Activated CD4-positive, alpha-beta T cell treated with anti-CD3 and anti-CD28 coated beads for 24 hours (primary cell): ENCODE measurements at regions not wholly inside any gene's neighbourhood (a gene's known extent, or its start where the extent isn't known, plus 50 kb on each side); places are given as distances from the start of the nearest gene placed in this dataset.
"Not testable (repeated sequence)": the region's sequence is repeated elsewhere in the genome, so short reads cannot be mapped to it uniquely, and the experiment has no call there.

ENCODE experiments used
- DNase-seq, 2 donors: peaks; one replicate each; pipeline ENCODE4 v3.0.0-alpha.2; 2020; ENCODE audit warnings: low read depth in 2 of 2

DNA sequence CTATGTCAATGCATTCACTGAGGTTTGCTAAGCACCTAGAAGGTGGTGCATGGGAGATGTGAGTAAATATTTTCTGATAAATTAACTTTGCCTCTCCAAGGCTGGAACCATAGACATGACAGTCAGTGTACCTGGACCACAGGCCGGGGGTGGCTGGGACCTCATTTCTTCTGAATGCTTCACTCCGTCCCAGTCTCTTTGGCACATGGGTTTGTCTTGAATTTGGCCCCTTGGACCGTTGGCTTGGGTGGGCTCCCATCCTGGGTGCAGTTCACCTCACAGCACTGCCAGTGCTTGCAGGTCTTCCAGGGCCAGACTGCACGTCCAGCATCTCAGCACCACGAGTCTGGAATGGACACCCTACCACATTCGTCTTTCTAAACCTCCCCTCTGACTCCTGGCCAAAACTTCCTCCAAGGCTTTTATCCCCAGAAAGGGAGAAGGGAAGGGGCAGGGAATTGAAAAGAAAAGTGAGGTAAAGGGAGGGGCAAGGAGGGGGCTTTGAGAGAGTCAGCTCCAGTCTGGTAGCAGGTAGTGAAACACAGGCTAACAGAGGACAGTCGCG, 267.8 kb downstream of the MED10 start:
- DNase-seq, result no peak

DNA sequence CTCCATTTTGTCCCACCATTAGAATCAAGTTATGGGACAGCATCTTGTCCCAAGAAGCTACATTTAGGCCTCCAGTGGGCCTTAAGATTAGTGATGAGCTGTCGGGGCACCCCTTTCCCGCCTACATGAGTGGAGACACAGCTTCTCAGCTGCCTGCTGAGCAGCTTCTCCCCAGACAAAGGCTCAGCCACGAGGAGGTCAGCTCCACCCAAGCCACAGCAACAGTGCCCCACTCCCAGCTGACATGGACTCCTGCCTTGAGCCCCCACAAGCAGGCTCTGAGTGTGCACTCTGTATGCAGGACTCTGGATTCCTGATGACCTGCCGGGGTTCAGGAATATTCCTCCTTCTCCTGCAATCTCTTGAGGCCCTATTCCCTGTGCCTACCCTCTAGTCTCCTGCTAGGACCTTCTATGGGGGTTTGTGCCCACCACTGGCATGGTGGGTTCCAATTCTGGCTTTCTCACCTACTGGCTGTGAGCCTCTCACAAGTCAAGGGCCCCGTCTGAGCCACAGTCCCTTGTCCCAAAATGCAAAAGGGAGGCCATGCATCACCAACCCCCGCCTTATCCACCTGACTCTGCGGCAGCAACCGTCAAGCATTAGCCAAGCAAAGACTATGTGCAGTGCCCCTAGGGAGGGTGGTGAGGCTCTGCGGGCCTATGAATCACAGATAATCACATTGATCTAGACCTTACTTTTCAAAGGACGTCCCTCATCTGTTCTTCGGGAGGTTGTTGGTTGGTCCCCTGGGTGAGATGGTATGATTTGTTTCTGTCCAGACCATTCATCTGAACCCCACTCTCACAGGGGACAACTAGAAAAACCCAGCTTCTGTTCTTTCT, 269.1 kb downstream of the MED10 start:
- DNase-seq, result no peak

DNA sequence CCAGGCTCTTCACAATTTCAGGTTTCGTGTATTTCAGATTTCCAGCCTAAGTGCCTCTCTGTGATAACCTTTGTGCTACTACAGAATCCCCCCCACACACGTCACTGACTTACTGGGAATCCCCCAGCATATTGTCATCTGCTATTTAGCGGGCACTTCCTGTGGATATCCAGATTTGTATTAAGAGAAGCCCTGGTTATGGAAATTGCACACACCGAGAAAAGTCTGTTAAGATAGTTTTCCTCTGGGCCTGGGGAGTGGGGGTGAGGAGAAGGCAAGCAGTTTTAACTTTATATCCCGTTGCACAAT, 269.9 kb downstream of the MED10 start:
- DNase-seq, result no peak

DNA sequence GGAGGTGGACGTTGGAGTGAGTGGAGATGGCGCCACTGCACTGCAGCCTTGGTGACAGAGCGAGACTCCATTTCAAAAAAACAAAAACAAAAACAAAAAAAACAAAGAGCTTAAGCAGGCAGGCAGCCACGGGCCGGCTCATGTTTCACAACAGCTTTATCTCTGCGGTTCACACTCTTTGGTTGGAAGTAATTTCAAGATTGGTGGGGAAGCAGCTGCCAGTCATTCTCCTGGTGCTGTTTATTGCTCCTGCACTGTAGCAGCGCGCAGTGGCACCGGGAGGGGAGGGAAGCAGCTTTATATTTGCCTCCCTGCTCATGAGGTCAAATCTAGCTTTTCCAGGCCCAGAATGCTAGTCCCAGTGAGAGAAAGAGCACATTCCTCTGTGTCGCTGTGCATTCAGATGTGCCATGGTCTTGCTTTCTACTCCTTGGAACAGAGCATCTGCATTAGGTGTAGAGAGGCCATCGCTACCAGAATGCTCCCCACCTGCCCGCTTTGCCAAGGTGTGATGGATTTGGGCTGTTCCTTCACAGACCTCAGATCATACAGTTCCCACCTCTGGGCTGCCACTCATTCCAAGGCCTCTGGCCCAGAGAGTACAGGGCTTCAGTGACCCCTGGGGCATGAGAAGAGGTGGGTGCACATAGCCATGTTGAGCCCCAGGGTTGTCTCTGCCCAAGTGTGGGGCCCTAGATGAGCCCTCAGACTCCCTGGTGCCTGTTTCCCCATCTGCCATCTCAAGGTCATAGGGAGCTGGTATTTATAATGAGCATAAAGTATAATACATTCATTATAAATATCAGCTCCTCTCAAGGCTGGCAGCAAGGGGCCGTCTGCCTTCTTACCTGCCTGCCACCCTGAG, 270.4 kb downstream of the MED10 start:
- DNase-seq, result no peak

DNA sequence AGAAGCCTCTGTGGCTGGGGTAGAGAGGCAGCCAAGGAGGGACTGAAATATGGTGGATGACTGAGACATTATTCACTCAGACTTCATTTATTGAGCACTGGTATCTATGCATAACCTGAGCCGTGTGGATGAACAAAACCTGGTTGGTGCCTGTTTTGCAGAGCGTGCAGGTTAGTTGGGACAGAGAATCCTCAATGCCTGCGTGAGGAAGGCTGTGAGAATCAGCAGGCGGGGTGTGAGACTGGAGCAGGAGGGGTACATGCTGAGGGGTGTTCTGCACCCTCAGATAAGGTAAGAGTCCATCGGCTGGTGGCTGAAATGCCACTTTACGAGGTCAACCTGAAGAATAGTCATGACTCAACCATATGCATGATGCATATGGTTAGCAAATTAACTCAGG, 271.6 kb downstream of the MED10 start:
- no peak for DNase-seq

DNA sequence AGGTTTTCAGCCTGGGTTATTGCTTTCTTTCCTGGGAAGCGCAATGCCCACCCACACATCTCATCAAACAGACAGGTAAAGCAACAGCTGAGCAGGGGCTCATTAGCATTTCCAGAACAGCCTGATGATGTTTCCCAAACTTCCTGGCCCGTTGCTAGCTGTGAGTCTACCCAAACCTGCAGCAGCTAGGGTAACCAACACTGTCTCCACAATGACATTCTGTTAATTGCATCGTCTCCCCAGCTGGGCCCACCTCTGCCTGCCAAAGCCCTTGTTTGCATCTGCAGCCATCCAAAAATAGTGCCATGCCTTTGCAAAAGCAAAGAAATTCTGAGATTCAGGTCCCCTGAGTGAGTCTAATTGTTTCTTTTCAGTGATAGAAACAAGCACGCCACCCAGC, 273.0 kb downstream of the MED10 start:
- no peak for DNase-seq

DNA sequence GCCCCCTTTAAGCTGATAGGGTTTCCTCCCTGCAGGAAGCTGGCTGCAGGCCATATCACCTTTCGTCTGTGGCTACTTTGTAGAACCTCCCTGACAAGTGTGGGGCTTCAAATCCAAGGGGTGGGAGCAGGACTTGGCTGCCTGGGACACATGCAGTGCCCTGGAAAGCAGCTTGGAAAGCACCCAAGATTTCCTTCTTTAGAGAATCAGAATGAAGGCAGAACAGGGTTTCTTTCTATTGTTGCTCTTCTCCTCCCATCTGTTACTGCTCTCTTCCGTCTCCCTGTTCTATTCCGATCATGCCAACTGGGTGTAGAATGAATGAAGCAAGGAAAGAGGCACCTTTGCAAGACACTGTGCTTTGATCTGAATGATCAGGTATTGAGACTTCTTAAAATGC, 282.2 kb downstream of the MED10 start:
- no peak for DNase-seq

DNA sequence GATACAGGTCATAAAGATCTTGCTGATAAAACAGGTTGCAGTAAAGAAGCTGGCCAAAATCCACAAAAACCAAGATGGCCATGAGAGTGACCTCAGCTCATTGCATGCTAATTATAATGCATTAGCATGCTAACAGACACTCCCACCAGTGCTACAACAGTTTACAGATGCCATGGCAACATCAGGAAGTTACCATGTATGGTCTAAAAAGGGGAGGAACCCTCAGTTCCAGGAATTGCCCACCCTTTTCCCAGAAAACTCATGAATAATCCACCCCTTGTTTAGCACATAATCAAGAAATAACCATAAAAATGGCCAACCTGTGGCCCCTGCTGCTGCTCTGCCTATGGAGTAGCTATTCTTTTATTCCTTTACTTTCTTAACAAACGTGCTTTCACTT, 284.2 kb downstream of the MED10 start:
- DNase-seq, result not testable (repeated sequence)

DNA sequence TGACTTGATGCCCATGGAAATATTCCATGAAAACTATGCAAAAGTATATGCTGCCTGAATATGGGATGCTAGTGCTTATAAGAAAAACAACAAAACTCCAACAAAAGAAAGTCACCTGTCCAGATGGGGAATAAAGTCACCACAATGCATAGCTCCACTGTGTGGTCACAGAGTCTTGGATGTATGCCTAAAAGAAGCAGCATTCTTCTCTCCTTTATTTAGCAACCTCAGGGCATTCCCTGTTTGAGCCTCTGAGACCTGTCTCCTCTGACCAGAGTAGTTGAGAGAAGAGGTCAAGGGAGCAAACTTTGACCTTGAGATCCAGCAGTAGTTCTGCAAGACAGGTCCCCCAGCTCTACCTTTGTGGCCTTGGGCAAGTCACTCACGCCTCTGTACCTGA, 287.5 kb downstream of the MED10 start:
- no peak for DNase-seq

DNA sequence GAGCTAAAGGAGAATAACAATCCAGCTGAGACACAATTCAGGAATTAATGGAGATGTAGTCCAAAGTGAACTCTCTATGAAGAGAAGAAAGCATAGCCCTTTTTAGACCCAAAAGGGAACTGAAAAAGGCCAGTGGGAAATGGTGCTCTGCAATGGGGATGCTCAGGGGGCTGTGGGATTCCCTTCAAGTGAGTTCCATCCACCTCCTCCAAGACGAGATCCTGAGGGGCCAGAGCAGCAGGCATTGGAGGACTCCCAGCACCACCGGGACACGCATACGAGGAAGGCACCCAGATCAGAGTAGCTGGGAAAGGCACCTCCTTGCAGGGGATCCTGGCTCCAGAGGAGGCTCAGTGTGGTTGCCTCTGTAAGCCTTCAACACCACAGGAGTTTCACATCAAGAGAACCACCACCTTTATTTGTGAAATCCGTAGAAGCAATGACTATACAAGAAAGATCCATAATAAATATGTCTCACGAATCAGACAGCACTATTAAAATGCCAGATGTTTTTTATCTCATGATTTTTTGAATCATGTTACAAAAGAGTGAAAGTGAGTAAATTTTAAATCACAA, 288.2 kb downstream of the MED10 start:
- no peak for DNase-seq

DNA sequence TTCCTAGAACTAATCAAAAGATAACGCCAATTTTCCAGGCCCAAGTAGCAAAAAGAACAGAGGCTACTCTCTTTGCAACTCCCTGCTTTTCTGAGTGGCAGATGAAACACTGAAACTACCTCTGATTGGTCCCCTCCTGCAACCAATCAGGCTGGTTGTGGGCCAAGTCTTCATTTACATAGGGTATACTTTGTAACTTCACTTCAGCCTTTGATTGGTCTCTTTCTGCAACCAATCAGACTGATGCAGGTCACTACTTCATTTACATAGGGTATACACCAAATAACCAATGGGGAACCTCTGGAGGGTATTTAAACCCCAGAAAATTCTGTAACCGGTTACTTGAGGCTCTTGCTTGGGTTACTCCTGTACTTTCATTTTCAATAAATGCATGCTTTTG, 289.6 kb downstream of the MED10 start:
- no peak for DNase-seq

DNA sequence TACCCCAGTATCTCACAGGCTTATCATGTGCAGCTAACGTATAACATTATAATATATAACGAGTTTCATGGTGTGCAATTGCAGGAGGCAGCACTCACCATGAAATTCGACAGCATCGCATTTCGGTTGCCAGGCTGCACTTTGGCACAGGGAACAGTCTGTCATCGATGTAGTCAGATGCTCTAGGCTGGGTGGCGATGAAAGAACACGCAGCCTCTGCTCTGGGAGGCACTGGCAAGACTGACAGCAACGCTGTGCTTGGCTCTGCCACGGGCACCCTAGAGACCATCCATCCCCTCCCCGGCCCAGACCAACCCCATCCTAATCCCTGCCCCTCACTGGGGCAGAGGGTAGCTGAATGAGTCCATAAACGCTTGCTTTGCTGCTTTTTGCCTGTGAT, 290.8 kb downstream of the MED10 start:
- DNase-seq, result no peak

DNA sequence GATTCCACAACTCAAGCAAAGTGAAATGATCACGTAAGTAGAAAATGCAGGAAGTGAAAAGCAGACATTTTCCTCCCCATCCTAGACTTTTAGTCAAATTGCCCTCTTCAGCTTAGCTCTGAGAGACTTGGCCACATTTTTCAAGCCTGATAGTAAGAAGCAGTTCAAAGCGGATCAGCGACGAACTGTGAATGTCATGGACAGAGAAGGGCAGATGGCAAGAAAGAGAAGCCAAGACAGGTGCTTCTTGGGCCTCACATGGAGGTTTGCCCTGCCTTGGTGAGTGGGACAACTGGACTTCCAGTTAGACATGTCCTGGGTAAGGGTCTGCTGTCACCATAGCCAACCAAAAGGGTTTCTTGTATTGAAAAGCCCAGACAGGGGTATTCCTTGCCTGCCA, 291.5 kb downstream of the MED10 start:
- DNase-seq, result no peak

DNA sequence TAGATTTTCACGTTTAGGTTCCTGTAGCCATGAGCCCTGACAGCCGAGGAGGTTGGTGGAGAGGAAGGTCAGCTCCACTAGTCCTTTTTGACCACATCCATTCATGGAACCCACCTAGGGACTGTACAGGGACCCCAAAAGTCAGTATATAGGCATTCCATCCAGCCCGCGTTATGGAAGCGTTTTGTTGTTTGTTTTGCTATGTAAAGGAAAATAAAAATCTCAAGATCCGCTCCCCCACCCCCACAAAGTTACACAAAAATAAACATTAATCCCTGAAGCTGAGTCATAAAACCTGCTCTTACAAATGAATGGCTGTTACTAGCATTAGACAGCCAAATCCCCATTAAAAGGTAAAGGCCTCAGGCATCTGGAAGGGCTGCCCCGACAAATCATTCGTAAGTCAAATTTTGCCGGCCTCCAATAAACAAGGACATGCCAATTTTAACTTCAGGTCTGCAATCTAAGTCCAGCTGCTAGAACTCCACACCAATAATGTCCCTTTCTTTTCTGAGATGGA, 292.9 kb downstream of the MED10 start:
- DNase-seq, result no peak

DNA sequence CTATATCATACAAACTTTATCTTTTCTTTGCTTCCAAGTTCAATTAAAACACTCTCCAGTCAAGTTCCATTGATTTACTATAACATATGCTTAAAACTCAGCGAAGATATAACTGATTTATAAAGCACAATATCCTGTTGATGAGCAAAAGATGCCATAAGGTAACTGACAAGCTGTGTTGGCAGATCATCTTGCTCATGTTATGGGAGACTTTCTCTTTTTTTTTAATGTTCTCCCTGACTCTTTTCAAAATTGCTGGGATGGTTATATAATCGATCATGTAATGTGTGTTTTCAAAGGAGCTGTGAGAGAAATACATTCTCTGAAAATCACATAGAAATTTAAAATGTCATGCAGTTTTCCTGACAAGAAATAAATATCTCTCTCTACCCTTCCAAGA, 293.5 kb downstream of the MED10 start:
- DNase-seq, result no peak

DNA sequence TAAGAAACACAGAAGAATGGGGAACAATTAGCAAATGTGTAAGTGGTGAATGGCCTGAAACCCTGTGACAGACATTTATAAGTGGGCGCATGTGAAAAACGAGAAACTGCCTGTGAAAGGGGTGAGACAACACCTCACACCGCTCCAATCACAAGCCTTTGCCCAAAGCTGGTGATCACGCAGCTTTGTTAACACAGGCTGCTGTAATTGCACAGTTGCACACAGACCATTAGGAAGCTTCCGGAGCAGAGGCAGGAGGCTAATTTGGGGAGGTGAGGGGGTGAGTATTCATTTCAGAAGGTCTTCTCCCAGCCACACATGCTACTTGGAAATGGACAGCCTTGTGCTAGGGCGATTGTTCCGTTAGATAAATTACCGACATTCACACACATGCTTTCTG, 294.0 kb downstream of the MED10 start:
- no peak for DNase-seq

DNA sequence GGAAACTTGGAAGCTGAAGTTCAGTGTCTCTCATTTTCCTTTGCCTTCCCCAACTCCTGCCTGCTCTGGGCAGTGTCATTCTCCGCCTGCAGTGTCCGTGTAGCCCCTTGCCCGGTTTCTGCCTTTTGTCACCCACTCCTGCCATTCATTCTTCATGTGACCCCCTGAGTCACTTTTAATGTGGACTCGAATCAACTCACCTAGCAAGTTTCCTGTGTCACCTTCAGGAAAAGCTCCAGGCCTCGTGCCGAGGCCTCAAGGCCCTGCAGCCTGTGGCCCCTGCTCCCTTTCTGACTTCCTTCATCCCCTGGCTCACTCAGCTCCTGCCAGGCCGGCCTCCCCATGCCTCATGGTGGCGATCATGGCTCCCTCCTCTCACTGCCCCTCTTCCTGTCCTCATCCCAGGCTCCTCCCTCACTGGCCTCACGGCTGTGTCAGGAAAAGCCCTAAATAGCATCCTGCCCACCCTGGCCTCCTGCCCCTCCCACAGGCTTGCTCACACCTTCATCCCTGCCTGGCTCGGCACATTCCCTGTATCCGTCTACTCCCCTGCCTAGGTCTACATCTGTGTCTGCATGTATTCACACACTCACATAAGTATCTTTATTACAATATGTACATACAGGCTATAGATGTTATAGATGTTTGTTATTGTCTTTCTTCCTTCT, 294.9 kb downstream of the MED10 start:
- no peak for DNase-seq

DNA sequence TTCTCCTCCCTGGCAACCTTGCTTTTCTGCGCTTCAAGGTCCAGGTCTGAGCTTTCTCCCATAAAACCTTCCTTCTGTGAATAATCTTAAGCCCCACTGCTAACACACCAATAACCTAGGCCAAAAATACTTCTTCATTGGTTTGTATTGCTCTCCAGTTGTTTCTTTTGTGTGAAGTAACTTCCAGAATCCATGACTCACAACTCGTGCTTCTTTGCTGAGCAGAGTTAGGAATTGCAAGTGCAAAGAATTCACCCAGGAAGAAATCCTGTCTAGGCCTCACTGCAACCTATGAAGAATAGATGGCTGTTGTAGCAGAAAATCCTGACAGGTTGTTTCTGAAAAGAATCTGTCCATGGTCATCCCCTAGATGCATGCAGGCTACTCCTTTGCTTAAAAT, 295.7 kb downstream of the MED10 start:
- no peak for DNase-seq

DNA sequence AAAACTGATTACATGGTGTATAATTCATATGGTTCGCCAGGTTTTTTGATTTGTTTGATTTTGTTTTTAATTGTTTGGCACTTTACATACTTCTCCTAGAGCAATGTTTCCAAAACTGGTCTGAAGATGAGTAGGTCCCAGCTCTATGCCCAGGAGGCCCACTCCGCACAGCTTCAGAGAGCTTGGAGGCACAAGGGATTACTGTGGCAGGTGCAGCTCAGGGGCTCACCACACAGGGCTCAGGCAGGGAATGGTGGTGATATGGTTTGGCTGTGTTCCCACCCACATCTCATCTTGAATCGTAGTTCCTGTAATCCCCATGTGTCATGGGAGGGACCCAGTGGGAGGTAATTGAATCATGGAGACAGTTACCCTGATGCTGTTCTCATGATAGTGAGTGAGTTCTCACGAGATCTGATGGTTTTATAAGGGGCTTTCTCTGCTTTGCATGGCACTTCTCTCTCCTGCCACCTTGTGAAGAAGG, 296.6 kb downstream of the MED10 start:
- DNase-seq, result no peak

DNA sequence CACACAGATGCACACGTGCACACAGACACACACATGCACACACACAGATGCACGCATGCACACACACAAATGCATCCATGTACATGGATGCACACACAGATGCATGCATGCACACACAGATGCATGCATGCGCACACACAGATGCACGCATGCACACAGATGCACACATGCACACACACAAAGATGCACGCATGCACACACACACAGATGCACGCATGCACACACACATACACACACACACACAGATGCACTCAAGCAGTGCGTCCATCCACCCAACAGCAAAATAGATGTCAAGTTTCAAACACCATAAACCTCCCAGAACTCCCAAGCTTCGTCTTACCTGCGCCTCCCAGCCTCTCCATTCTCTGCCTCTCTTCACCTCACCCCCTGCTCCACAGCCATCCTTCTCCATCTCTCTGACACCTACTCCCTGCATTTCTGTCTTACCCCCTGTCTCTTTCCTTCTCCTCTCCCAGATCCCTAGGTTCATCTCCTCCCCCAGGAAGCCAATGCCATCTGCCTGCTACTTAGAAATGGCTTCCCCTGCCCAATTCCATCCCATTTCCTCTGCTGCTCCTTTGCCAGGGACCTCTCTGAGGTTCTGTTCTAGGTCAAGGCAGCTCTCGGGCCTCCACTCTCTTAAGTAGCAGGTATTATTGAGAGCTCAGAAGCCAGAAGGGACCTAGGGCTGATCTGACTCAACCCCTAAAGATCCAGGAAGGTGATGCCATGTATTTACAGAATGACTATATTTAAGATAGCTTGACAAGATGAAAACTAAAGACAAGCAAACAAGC, 297.2 kb downstream of the MED10 start:
- no peak for DNase-seq

DNA sequence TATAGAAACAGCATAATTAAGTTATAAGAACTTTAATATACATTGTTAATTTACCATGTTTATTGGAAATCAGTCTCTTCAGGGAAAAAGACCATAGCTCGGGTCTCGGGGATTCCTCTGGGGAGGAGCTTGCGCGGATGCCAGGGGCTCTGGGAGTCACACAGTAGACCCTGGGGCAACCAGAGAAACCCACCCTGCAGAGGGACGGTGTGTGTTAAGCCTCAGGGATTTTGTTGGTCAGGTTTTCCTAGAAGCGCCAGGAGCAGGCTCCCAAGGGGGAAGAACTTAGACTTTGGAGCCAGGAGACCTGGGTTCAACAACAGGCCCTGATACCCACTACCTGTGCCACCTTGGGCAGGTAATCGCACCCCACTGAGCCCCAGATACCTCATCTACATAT, 297.9 kb downstream of the MED10 start:
- no peak for DNase-seq
